ENCODE measurements at regions not wholly inside any gene's neighbourhood (a gene's known extent, or its start where the extent isn't known, plus 50 kb on each side); places are given as distances from the start of the nearest gene placed in this dataset.

GRCh38 chr9:80086386-80086785 is 514.6 kb downstream of the TLE4 start:
- DNase-seq: no peak

GRCh38 chr9:80085668-80086067 is 513.9 kb downstream of the TLE4 start:
- DNase-seq: no peak

GRCh38 chr9:80082213-80082612 is 510.4 kb downstream of the TLE4 start:
- DNase-seq: no peak

- no peak for DNase-seq
Measured at GRCh38 chr9:80078826-80079225, 507.1 kb downstream of the TLE4 start.

GRCh38 chr9:80077059-80077458 is 505.3 kb downstream of the TLE4 start:
- no peak for DNase-seq

GRCh38 chr9:80076162-80076561 is 504.4 kb downstream of the TLE4 start:
- no peak for DNase-seq

- DNase-seq: no peak
Measured at GRCh38 chr9:80074439-80074838, 502.7 kb downstream of the TLE4 start.

GRCh38 chr9:80072451-80072850 is 500.7 kb downstream of the TLE4 start:
- DNase-seq: no peak

GRCh38 chr9:80070071-80070742 is 498.4 kb downstream of the TLE4 start:
- DNase-seq: no peak

- DNase-seq: no peak
Measured at GRCh38 chr9:80066931-80067330, 495.2 kb downstream of the TLE4 start.

- no peak for DNase-seq
Measured at GRCh38 chr9:80062567-80062966, 490.8 kb downstream of the TLE4 start.

- no peak for DNase-seq
Measured at GRCh38 chr9:80061940-80062339, 490.2 kb downstream of the TLE4 start.

- no peak for DNase-seq
Measured at GRCh38 chr9:80061096-80061495, 489.3 kb downstream of the TLE4 start.

GRCh38 chr9:80059979-80060378 is 488.2 kb downstream of the TLE4 start:
- no peak for DNase-seq

GRCh38 chr9:80059191-80059590 is 487.4 kb downstream of the TLE4 start:
- no peak for DNase-seq

GRCh38 chr9:80052830-80053229 is 481.1 kb downstream of the TLE4 start:
- DNase-seq: no peak

- DNase-seq: no peak
Measured at GRCh38 chr9:80049096-80049782, 477.5 kb downstream of the TLE4 start.

- no peak for DNase-seq
Measured at GRCh38 chr9:80046481-80046880, 474.7 kb downstream of the TLE4 start.

- no peak for DNase-seq
Measured at GRCh38 chr9:80041821-80042220, 470.1 kb downstream of the TLE4 start.

- DNase-seq: no peak
Measured at GRCh38 chr9:80040457-80040856, 468.7 kb downstream of the TLE4 start.

GRCh38 chr9:80030801-80031200 is 459.0 kb downstream of the TLE4 start:
- no peak for DNase-seq

- DNase-seq: no peak
Measured at GRCh38 chr9:80028501-80028900, 456.7 kb downstream of the TLE4 start.

GRCh38 chr9:80025796-80026520 is 454.2 kb downstream of the TLE4 start:
- DNase-seq: no peak

GRCh38 chr9:80025131-80025530 is 453.4 kb downstream of the TLE4 start:
- DNase-seq: no peak

Data from hematopoietic multipotent progenitor cell treated with erythropoietin and hydrocortisone succinate and interleukin-3 and kit ligand, for 6 days (in vitro differentiated cells).